OCI-LY3 (cell line): ENCODE measurements at regions not wholly inside any gene's neighbourhood (a gene's known extent, or its start where the extent isn't known, plus 50 kb on each side); places are given as distances from the start of the nearest gene placed in this dataset.
A peak's percentile ranks its signal among the peaks of the same experiment; 100 is the strongest.

ENCODE experiments used
- H2AFZ ChIP-seq: fragments of 200-600, 300-600 bp; shearing (Covaris generic); 2 replicates; pipeline ENCODE4 v1.6.0; 2014; ENCODE audit warnings: antibody characterized with exemption, low read depth, low read length
- H3K27ac ChIP-seq: fragments of 200-600, 300-600 bp; sonication (generic); 2 replicates; pipeline ENCODE4 v1.5.1; 2014; ENCODE audit warnings: mild to moderate bottlenecking, low read length, moderate library complexity, mixed read lengths
- H3K27me3 ChIP-seq: fragments of 200-600, 300-600 bp; sonication (generic); 2 replicates; pipeline ENCODE4 v1.6.1; 2014; ENCODE audit warnings: low read depth, low read length, mixed read lengths
- H3K36me3 ChIP-seq: fragments of 200-600, 300-600 bp; sonication (generic); replicated peaks from 2 replicates; pipeline ENCODE3; 2014; ENCODE audit warnings: low read depth, low read length, mixed read lengths
- H3K4me1 ChIP-seq: fragments of 300-600, 200-600 bp; sonication (generic); 2 replicates; pipeline ENCODE4 v1.6.1; 2014; ENCODE audit warnings: low read length, mixed read lengths
- H3K4me2 ChIP-seq: fragments of 200-600, 300-600 bp; sonication (generic); 2 replicates; pipeline ENCODE4 v1.6.1; 2014; ENCODE audit warnings: low read length, mixed read lengths
- H3K4me3 ChIP-seq: fragments of 300-600, 200-600 bp; sonication (generic); 2 replicates; pipeline ENCODE4 v1.5.1; 2014; ENCODE audit warnings: antibody characterized with exemption, mild to moderate bottlenecking, low read length, moderate library complexity
- H3K79me2 ChIP-seq: fragments of 300-600, 200-600 bp; shearing (Covaris generic); 2 replicates; pipeline ENCODE4 v1.6.1; 2014; ENCODE audit warnings: mild to moderate bottlenecking, low read length, mixed read lengths
- H3K9ac ChIP-seq: fragments of 300-600, 200-600 bp; shearing (Covaris generic); 2 replicates; pipeline ENCODE4 v1.6.0; 2014; ENCODE audit warnings: mild to moderate bottlenecking, low read length, moderate library complexity
- H3K9me3 ChIP-seq: fragments of 200-600, 300-600 bp; shearing (Covaris generic); 2 replicates; pipeline ENCODE4 v1.6.1; 2014; ENCODE audit warnings: low read length, mixed read lengths; ENCODE audit not compliant: insufficient read depth
- H4K20me1 ChIP-seq: fragments of 200-600, 300-600 bp; sonication (generic); 2 replicates; pipeline ENCODE4 v1.6.1; 2016; ENCODE audit warnings: low read length, mixed read lengths; ENCODE audit not compliant: insufficient read depth
- CTCF ChIP-seq: fragments of 200-600, 300-600 bp; sonication (generic); IDR thresholded peaks from 2 replicates; pipeline ENCODE4 v1.5.1; 2014; ENCODE audit warnings: antibody characterized with exemption, low read length, low read depth
- EZH2phosphoT487 ChIP-seq: fragments of 200-600 bp; shearing (Covaris generic); IDR thresholded peaks from 2 replicates; pipeline ENCODE4 v1.6.1; 2018; ENCODE audit warnings: antibody characterized with exemption, mixed run types, low read depth

- no peaks in the 10 kb centered on the region for H3K79me2 ChIP-seq
- H3K9ac ChIP-seq, result no peak overlapping the region
- TF ChIP-seq EZH2phosphoT487 (no peak), CTCF (no peak)
- H3K4me3 ChIP-seq, result no peak overlapping the region
- H3K4me1 ChIP-seq, result peaks cover 12% of the 10 kb centered on the region
- H4K20me1 ChIP-seq, result no peaks in the 10 kb centered on the region
- no peak overlapping the region for H2AFZ ChIP-seq
- no peaks in the 10 kb centered on the region for H3K27me3 ChIP-seq
- H3K27ac ChIP-seq, result no peak overlapping the region
- no peaks in the 10 kb centered on the region for H3K9me3 ChIP-seq
- no peak overlapping the region for H3K4me2 ChIP-seq
- H3K36me3 ChIP-seq, result no peaks in the 10 kb centered on the region
Observed at GRCh38 chr4:107098401-107098800, 62.3 kb upstream of the DKK2 start.

- H3K9ac ChIP-seq, result no peak overlapping the region
- peaks cover 12% of the 10 kb centered on the region for H3K4me1 ChIP-seq
- TF ChIP-seq CTCF, result no peak
- TF ChIP-seq EZH2phosphoT487, result no peak
- H3K27ac ChIP-seq, result no peak overlapping the region
- H3K36me3 ChIP-seq, result no peaks in the 10 kb centered on the region
- H3K4me3 ChIP-seq, result no peak overlapping the region
- H2AFZ ChIP-seq, result peak overlapping the region; percentile 82
- no peaks in the 10 kb centered on the region for H3K27me3 ChIP-seq
- no peaks in the 10 kb centered on the region for H4K20me1 ChIP-seq
- H3K4me2 ChIP-seq, result peak overlapping the region; percentile 51
- no peaks in the 10 kb centered on the region for H3K9me3 ChIP-seq
- H3K79me2 ChIP-seq, result no peaks in the 10 kb centered on the region
Observed at GRCh38 chr4:107094976-107095375, 58.9 kb upstream of the DKK2 start.

GRCh38 chr4:107094332-107094731, 58.2 kb upstream of the DKK2 start:
- no peak for TF ChIP-seq EZH2phosphoT487
- peak; percentile 62 for TF ChIP-seq CTCF
- 0 out of 2 replicates have a peak overlapping the region, but pooled peaks have one; percentile 18 for H3K9ac ChIP-seq
- peaks cover 12% of the 10 kb centered on the region for H3K4me1 ChIP-seq
- H3K4me2 ChIP-seq, result peak overlapping the region; percentile 51
- H3K27ac ChIP-seq, result no peak overlapping the region
- H3K79me2 ChIP-seq, result no peaks in the 10 kb centered on the region
- no peaks in the 10 kb centered on the region for H3K36me3 ChIP-seq
- H3K4me3 ChIP-seq, result 0 out of 2 replicates have a peak overlapping the region, but pooled peaks have one; percentile 10
- peak overlapping the region; percentile 82 for H2AFZ ChIP-seq
- no peaks in the 10 kb centered on the region for H4K20me1 ChIP-seq
- no peaks in the 10 kb centered on the region for H3K9me3 ChIP-seq
- H3K27me3 ChIP-seq, result no peaks in the 10 kb centered on the region
